PC-9 (cell line): ENCODE measurements at regions not wholly inside any gene's neighbourhood (a gene's known extent, or its start where the extent isn't known, plus 50 kb on each side); places are given as distances from the start of the nearest gene placed in this dataset.

ENCODE experiments used
- BruUV-seq: library from RNA; stranded (reverse); fragments of 400-500 nt; replicated peaks from 2 replicates; lab custom pipeline; 2021; lab: Mats Ljungman, UMichigan
- CTCF ChIA-PET: fragments of 300-600 bp; sonication (Branson Sonifier 250); formaldehyde crosslinking; loops from one replicate; lab custom pipeline; 2022; ENCODE audit warnings: antibody characterized with exemption; lab: Charles Lee
- POLR2A ChIA-PET: fragments of 300-600 bp; sonication (Branson Sonifier 250); formaldehyde crosslinking; loops from one replicate; lab custom pipeline; 2022; ENCODE audit warnings: antibody characterized with exemption; ENCODE audit not compliant: unreplicated experiment; lab: Charles Lee
- DNase-seq, 2 experiments: peaks; one replicate each; pipeline versions ENCODE4 v3.0.0 to v3.0.0-alpha.2; 2015 to 2022; ENCODE audit warnings: mixed read lengths in 1 of 2
- H2AFZ ChIP-seq: fragments of 200-600 bp; sonication (generic); 2 replicates; pipeline ENCODE4 v1.8.1; 2017; ENCODE audit warnings: antibody characterized with exemption
- H3F3A ChIP-seq: fragments of 200-600 bp; sonication (generic); 2 replicates; pipeline ENCODE4 v1.8.1; 2017; ENCODE audit warnings: antibody characterized with exemption, mild to moderate bottlenecking, low read depth; ENCODE audit not compliant: insufficient read depth
- H3K27ac ChIP-seq: fragments of 200-600 bp; sonication (generic); 2 replicates; pipeline ENCODE4 v1.6.1; 2016; ENCODE audit warnings: mixed run types
- H3K27me3 ChIP-seq: fragments of 200-600 bp; sonication (generic); 2 replicates; pipeline ENCODE4 v1.6.1; 2016; ENCODE audit warnings: low read depth, mixed run types; ENCODE audit not compliant: insufficient read depth
- H3K36me3 ChIP-seq: fragments of 200-600 bp; sonication (generic); 2 replicates; pipeline ENCODE4 v1.6.1; 2016; ENCODE audit warnings: low read depth, mixed run types
- H3K4me1 ChIP-seq: fragments of 200-600 bp; sonication (generic); replicated peaks from 2 replicates; pipeline ENCODE4 v1.6.1; 2016; ENCODE audit warnings: mixed run types; ENCODE audit not compliant: insufficient read depth
- H3K4me2 ChIP-seq: fragments of 200-600 bp; sonication (generic); 2 replicates; pipeline ENCODE4 v1.6.1; 2017; ENCODE audit warnings: mixed run types
- H3K4me3 ChIP-seq: fragments of 200-600 bp; sonication (generic); 2 replicates; pipeline ENCODE4 v1.6.1; 2016; ENCODE audit warnings: mixed run types
- H3K79me2 ChIP-seq: fragments of 200-600 bp; sonication (generic); 2 replicates; pipeline ENCODE4 v1.6.1; 2017; ENCODE audit warnings: low read depth, mixed run types
- H3K9me2 ChIP-seq: fragments of 200-600 bp; sonication (generic); 2 replicates; pipeline ENCODE4 v1.8.1; 2017; ENCODE audit warnings: mild to moderate bottlenecking; ENCODE audit not compliant: insufficient read depth
- H3K9me3 ChIP-seq: fragments of 200-600 bp; sonication (generic); 2 replicates; pipeline ENCODE4 v1.8.1; 2016; ENCODE audit warnings: low read depth; ENCODE audit not compliant: insufficient read depth
- H4K20me1 ChIP-seq: fragments of 200-600 bp; sonication (generic); 2 replicates; pipeline ENCODE4 v1.8.1; 2017; ENCODE audit not compliant: insufficient read depth
- CTCF ChIP-seq: fragments of 200-600 bp; sonication (generic); conservative IDR thresholded peaks from 2 replicates; pipeline ENCODE4 v1.6.1; 2017; ENCODE audit warnings: mixed run types, antibody characterized with exemption, mild to moderate bottlenecking, moderate library complexity
- EZH2 ChIP-seq: fragments of 200-600 bp; sonication (generic); IDR thresholded peaks from 2 replicates; pipeline ENCODE4 v1.8.0; 2017; ENCODE audit warnings: antibody characterized with exemption, low read depth
- intact Hi-C: fragments of 100-400 bp; cut with micrococcal nuclease; formaldehyde crosslinking; loops from one replicate; pipeline ENCODE4 v1.10.0; 2022; ENCODE audit not compliant: unreplicated experiment

- no peak overlapping the region for H3K4me2 ChIP-seq
- H3K27ac ChIP-seq = no peak overlapping the region
- no peak for DNase-seq
- H4K20me1 ChIP-seq = no peaks in the 10 kb centered on the region
- H3K9me3 ChIP-seq = no peaks in the 10 kb centered on the region
- H3K27me3 ChIP-seq = no peaks in the 10 kb centered on the region
- H3K9me2 ChIP-seq = no peaks in the 10 kb centered on the region
- peaks cover 14% of the 10 kb centered on the region for H3K4me1 ChIP-seq
- H3K4me3 ChIP-seq = no peak overlapping the region
- no peaks in the 10 kb centered on the region for H3K79me2 ChIP-seq
- H2AFZ ChIP-seq = no peak overlapping the region
- TF ChIP-seq CTCF (no peak), EZH2 (no peak)
- ChIA-PET CTCF (no interaction called here), POLR2A (no interaction called here)
- H3K36me3 ChIP-seq = no peaks in the 10 kb centered on the region
- intact Hi-C loops = loop anchor here (1.0 to 5.0 kb wide), 4 partner anchors 143 to 715 kb away; partner anchors contain the start of gene FAM50B
- H3F3A ChIP-seq = no peaks in the 10 kb centered on the region
- BruUV-seq = no TSS peak
These were observed 87.0 kb downstream of the FAM217A start for GRCh38 chr6:3991941-3992340.

- Histone ChIP-seq H3K9me2 (no peaks in the 10 kb centered on the region), H3K27me3 (no peaks in the 10 kb centered on the region), H3K79me2 (no peaks in the 10 kb centered on the region), H3F3A (no peaks in the 10 kb centered on the region), H3K4me2 (no peak overlapping the region), H3K36me3 (no peaks in the 10 kb centered on the region), H3K4me1 (peaks cover 5% of the 10 kb centered on the region), H3K9me3 (no peaks in the 10 kb centered on the region), H3K4me3 (no peak overlapping the region), H2AFZ (no peak overlapping the region), H4K20me1 (no peaks in the 10 kb centered on the region), H3K27ac (no peak overlapping the region)
- BruUV-seq = no TSS peak
- intact Hi-C loops = no loop called here
- no peak for TF ChIP-seq CTCF
- TF ChIP-seq EZH2 = no peak
- DNase-seq = no peak
- ChIA-PET CTCF (no interaction called here), POLR2A (interaction anchor here (0.6 kb wide), 1 partner anchor 35 kb away, joined by 3 read pairs; no protein-coding TSS in a partner anchor)
These were observed 82.6 kb downstream of the FAM217A start for GRCh38 chr6:3996349-3996748.

GRCh38 chr6:3997177-3997770 lies 81.7 kb downstream of the FAM217A start:
- Histone ChIP-seq H3K9me2 (no peaks in the 10 kb centered on the region), H3K4me1 (no peaks in the 10 kb centered on the region), H3K36me3 (no peaks in the 10 kb centered on the region), H3K79me2 (no peaks in the 10 kb centered on the region), H3K4me2 (no peak overlapping the region), H3K9me3 (no peaks in the 10 kb centered on the region), H3K27ac (no peak overlapping the region), H3K27me3 (no peaks in the 10 kb centered on the region), H2AFZ (no peak overlapping the region), H3F3A (no peaks in the 10 kb centered on the region), H4K20me1 (no peaks in the 10 kb centered on the region), H3K4me3 (no peak overlapping the region)
- POLR2A ChIA-PET = interaction anchor here (0.6 kb wide), 1 partner anchor 996 kb away, joined by 7 read pairs; no protein-coding TSS in a partner anchor
- intact Hi-C loops = no loop called here
- no peak for DNase-seq
- BruUV-seq = no TSS peak
- TF ChIP-seq EZH2 (no peak), CTCF (no peak)
- CTCF ChIA-PET = no interaction called here
